SK-N-SH (cell line): ENCODE measurements at regions not wholly inside any gene's neighbourhood (a gene's known extent, or its start where the extent isn't known, plus 50 kb on each side); places are given as distances from the start of the nearest gene placed in this dataset.

Experiments used
- CTCF ChIA-PET: fragments of 300-600, 350-600 bp; formaldehyde crosslinking; extraction: SDS; loops from one replicate; lab custom pipeline; 2021; lab: Yijun Ruan, JAX
- POLR2A ChIA-PET: fragments of 350-600 bp; sonication (Branson Sonifier 250); formaldehyde crosslinking; extraction: SDS; loops from one replicate; lab custom pipeline; 2020; ENCODE audit warnings: antibody characterized with exemption, inconsistent platforms; lab: Yijun Ruan, JAX
- DNase-seq: peaks from one replicate; pipeline ENCODE4 v3.0.0; 2012
- H2AFZ ChIP-seq: fragments of 200-600 bp; sonication (generic); 2 replicates; pipeline ENCODE4 v1.8.1; 2016; ENCODE audit warnings: antibody characterized with exemption, mild to moderate bottlenecking, low read depth
- H3F3A ChIP-seq: fragments of 200-600 bp; sonication (generic); replicated peaks from 2 replicates; pipeline ENCODE3; 2016; ENCODE audit warnings: antibody characterized with exemption, mild to moderate bottlenecking; ENCODE audit not compliant: insufficient read depth
- H3K27ac ChIP-seq, 2 experiments: fragments of 200-500 bp in 1 of 2; fragments of 200-600 bp in 1 of 2; sonication (Bioruptor generic) in 1 of 2; sonication (generic), shearing (Covaris generic) in 1 of 2; 2 replicates each; pipeline versions ENCODE4 v1.5.1 to v1.6.1; 2014 to 2016; ENCODE audit warnings: low read depth in 2 of 2, inconsistent platforms in 1 of 2, low read length in 1 of 2, mild to moderate bottlenecking in 1 of 2, mixed read lengths in 1 of 2
- H3K27me3 ChIP-seq: fragments of 200-600 bp; sonication (generic), shearing (Covaris generic); 2 replicates; pipeline ENCODE4 v1.6.1; 2016; ENCODE audit warnings: mixed run types; ENCODE audit not compliant: insufficient read depth
- H3K36me3 ChIP-seq, 2 experiments: fragments of 200-500 bp in 1 of 2; fragments of 200-600 bp in 1 of 2; sonication (Bioruptor generic) in 1 of 2; sonication (generic) in 1 of 2; replicated peaks in 1 of 2; 2 replicates each; pipeline versions ENCODE3 to v1.5.1; 2014 to 2016; ENCODE audit warnings: low read length in 1 of 2, mild to moderate bottlenecking in 1 of 2; ENCODE audit not compliant: insufficient read depth in 2 of 2, control insufficient read depth in 1 of 2
- H3K4me1 ChIP-seq, 2 experiments: fragments of 200-500 bp in 1 of 2; fragments of 200-600 bp in 1 of 2; sonication (Bioruptor generic) in 1 of 2; sonication (generic), shearing (Covaris generic) in 1 of 2; 2 replicates each; pipeline versions ENCODE4 v1.5.1 to v1.6.1; 2014 to 2016; ENCODE audit warnings: low read depth in 1 of 2, low read length in 1 of 2, mixed run types in 1 of 2; ENCODE audit not compliant: insufficient read depth in 2 of 2, control insufficient read depth in 1 of 2
- H3K4me2 ChIP-seq: fragments of 200-600 bp; sonication (generic), shearing (Covaris generic); 2 replicates; pipeline ENCODE4 v1.6.1; 2017; ENCODE audit warnings: mixed run types
- H3K4me3 ChIP-seq, 2 experiments: fragments of 200-500 bp in 1 of 2; fragments of 200-600 bp in 1 of 2; sonication (Bioruptor generic) in 1 of 2; sonication (generic), shearing (Covaris generic) in 1 of 2; 2 replicates each; pipeline versions ENCODE4 v1.5.1 to v1.8.1; 2014 to 2016; ENCODE audit warnings: low read depth in 2 of 2, inconsistent platforms in 1 of 2, low read length in 1 of 2, mild to moderate bottlenecking in 1 of 2, mixed read lengths in 1 of 2, moderate library complexity in 1 of 2
- H3K79me2 ChIP-seq: fragments of 200-600 bp; sonication (generic); 2 replicates; pipeline ENCODE4 v1.8.1; 2017; ENCODE audit warnings: mild to moderate bottlenecking; ENCODE audit not compliant: insufficient read depth
- H3K9ac ChIP-seq: fragments of 200-600 bp; sonication (generic); 2 replicates; pipeline ENCODE4 v1.6.1; 2017; ENCODE audit warnings: mixed run types
- H3K9me2 ChIP-seq: fragments of 200-600 bp; sonication (generic); 2 replicates; pipeline ENCODE4 v1.6.1; 2017; ENCODE audit warnings: mixed run types
- H3K9me3 ChIP-seq: fragments of 200-600 bp; sonication (generic); 2 replicates; pipeline ENCODE4 v1.6.1; 2017; ENCODE audit warnings: mixed run types, mild to moderate bottlenecking, moderate library complexity
- H4K20me1 ChIP-seq: fragments of 200-600 bp; sonication (generic); 2 replicates; pipeline ENCODE4 v1.6.1; 2017; ENCODE audit warnings: mild to moderate bottlenecking, mixed run types; ENCODE audit not compliant: insufficient read depth
- CHD2 ChIP-seq: fragments of 150-350 bp; IDR thresholded peaks from 2 replicates; pipeline ENCODE4 v1.6.1; 2018; ENCODE audit warnings: low read length; ENCODE audit not compliant: partially characterized antibody
- ELF1 ChIP-seq: IDR thresholded peaks from 2 replicates; pipeline ENCODE4 v1.4.0; 2012
- EP300 ChIP-seq, 2 experiments: IDR thresholded peaks; 2 replicates each; pipeline versions ENCODE4 v1.4.0 to v1.6.1; 2012; ENCODE audit warnings: borderline replicate concordance in 1 of 2, low read depth in 1 of 2, low read length in 1 of 2
- EZH2phosphoT487 ChIP-seq: fragments of 200-600 bp; sonication (generic); IDR thresholded peaks from 2 replicates; pipeline ENCODE4 v1.6.1; 2017; ENCODE audit warnings: low read depth, mixed run types, mild to moderate bottlenecking, antibody characterized with exemption, moderate library complexity, borderline replicate concordance
- FOSL2 ChIP-seq: IDR thresholded peaks from 2 replicates; pipeline ENCODE4 v1.4.0; 2012; ENCODE audit warnings: low read depth, mild to moderate bottlenecking, moderate library complexity, borderline replicate concordance
- FOXJ3 ChIP-seq: sonication (generic); formaldehyde crosslinking; IDR thresholded peaks from 2 replicates; pipeline ENCODE4 v1.5.1; 2020; ENCODE audit warnings: mild to moderate bottlenecking, missing genetic modification reagents
- FOXM1 ChIP-seq: IDR thresholded peaks from 2 replicates; pipeline ENCODE4 v1.4.0; 2012; ENCODE audit warnings: low read depth, mild to moderate bottlenecking
- GABPA ChIP-seq: IDR thresholded peaks from 2 replicates; pipeline ENCODE4 v1.4.0; 2012; ENCODE audit warnings: low read depth, mild to moderate bottlenecking
- GATA2 ChIP-seq: sonication (generic); formaldehyde crosslinking; IDR thresholded peaks from 2 replicates; pipeline ENCODE4 v1.5.0; 2020; ENCODE audit warnings: mild to moderate bottlenecking, missing genetic modification reagents
- IRF3 ChIP-seq: fragments of 150-350 bp; IDR thresholded peaks from 2 replicates; pipeline ENCODE4 v1.6.1; 2016; ENCODE audit warnings: mild to moderate bottlenecking, low read depth, low read length
- JUND ChIP-seq: IDR thresholded peaks from 2 replicates; pipeline ENCODE4 v1.4.0; 2012
- MAX ChIP-seq: IDR thresholded peaks from 2 replicates; pipeline ENCODE4 v1.4.0; 2012; ENCODE audit warnings: low read depth
- MEF2A ChIP-seq: IDR thresholded peaks from 2 replicates; pipeline ENCODE4 v1.4.0; 2012; ENCODE audit warnings: low read depth, borderline replicate concordance
- MXI1 ChIP-seq: IDR thresholded peaks from 2 replicates; pipeline ENCODE4 v1.6.1; 2012; ENCODE audit warnings: mild to moderate bottlenecking, low read depth, low read length, improper control_type of control experiment
- NFIC ChIP-seq: IDR thresholded peaks from 2 replicates; pipeline ENCODE4 v1.4.0; 2012; ENCODE audit warnings: borderline replicate concordance
- POLR2AphosphoS5 ChIP-seq: IDR thresholded peaks from 2 replicates; pipeline ENCODE4 v1.6.1; 2012; ENCODE audit warnings: low read depth, low read length
- RAD21 ChIP-seq: IDR thresholded peaks from 2 replicates; pipeline ENCODE4 v1.6.1; 2012; ENCODE audit warnings: mild to moderate bottlenecking, low read length
- RCOR1 ChIP-seq: fragments of 150-350 bp; IDR thresholded peaks from 2 replicates; pipeline ENCODE4 v1.6.1; 2017; ENCODE audit warnings: antibody characterized with exemption, low read length
- RFX5 ChIP-seq: IDR thresholded peaks from 2 replicates; pipeline ENCODE4 v1.6.1; 2012; ENCODE audit warnings: mild to moderate bottlenecking, improper control_type of control experiment, low read length
- RXRA ChIP-seq: IDR thresholded peaks from 2 replicates; pipeline ENCODE4 v1.4.0; 2012; ENCODE audit warnings: low read depth, mild to moderate bottlenecking, borderline replicate concordance
- SIN3A ChIP-seq: IDR thresholded peaks from 2 replicates; pipeline ENCODE4 v1.6.1; 2012; ENCODE audit warnings: low read depth, mild to moderate bottlenecking, low read length, moderate library complexity, borderline replicate concordance
- TAF1 ChIP-seq: IDR thresholded peaks from 2 replicates; pipeline ENCODE4 v1.6.1; 2012; ENCODE audit warnings: low read depth, mild to moderate bottlenecking, low read length, moderate library complexity, borderline replicate concordance
- WGBS: methylation state at CpG from one replicate; pipeline ENCODE4 v1.1.6; 2017; ENCODE audit warnings: low lambda C conversion rate; 5-methylcytosine and 5-hydroxymethylcytosine counted together
- TF ChIP-seq, protein P1 (sequence below): IDR thresholded peaks from 2 replicates; pipeline ENCODE4 v1.4.0; 2012; ENCODE audit warnings: low read depth, borderline replicate concordance
- TF ChIP-seq, protein P2 (sequence below): fragments of 150-350 bp; IDR thresholded peaks from 2 replicates; pipeline ENCODE4 v1.6.1; 2017; ENCODE audit warnings: antibody characterized with exemption, low read length, low read depth, borderline replicate concordance
- TF ChIP-seq, protein P3 (sequence below): IDR thresholded peaks from 2 replicates; pipeline ENCODE4 v1.4.0; 2012; ENCODE audit warnings: low read depth, borderline replicate concordance

DNA sequence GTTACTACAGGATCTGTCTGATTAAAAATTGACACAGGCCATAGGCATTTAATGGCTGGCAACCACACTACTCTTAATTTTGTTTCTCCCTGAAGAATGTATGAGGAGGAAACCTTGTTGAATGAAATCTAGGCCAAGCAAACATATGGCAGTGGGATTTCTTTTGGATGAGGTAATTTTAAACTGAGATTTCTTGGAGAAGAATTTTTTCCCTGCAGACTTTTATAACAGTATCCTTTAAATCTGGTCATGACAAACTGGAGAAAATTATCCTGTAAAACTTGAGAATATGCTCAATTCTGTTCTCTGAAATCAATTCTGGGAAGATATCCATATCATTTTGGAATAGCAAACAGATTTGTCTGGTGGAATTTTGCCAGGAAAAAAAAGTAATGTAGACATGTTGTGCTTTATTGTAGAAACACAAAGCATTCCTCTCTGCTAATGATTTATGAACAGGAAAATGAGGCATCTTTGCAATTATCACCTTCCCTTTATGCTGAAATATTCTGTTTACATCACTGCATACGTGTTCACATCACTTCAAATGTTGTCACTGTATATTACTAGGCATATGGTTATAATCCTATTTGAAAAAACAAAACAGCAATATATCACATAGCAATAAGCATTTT is 108.3 kb upstream of the ARSJ start:
- Histone ChIP-seq H3K4me2 (peak overlapping the region; percentile 45; the same call in 1 of the 2 replicates), H2AFZ (peak overlapping the region; percentile 37; the same call in 1 of the 2 replicates), H3K4me3 (no peak overlapping the region), H3K27me3 (no peaks in the 10 kb centered on the region), H3K9me3 (peaks cover 7% of the 10 kb centered on the region; the same call in 1 of the 2 replicates), H3K79me2 (no peaks in the 10 kb centered on the region), H3F3A (peaks cover 28% of the 10 kb centered on the region), H3K9ac (peak overlapping the region; percentile 49; the same call in 1 of the 2 replicates), H4K20me1 (no peaks in the 10 kb centered on the region), H3K36me3 (no peaks in the 10 kb centered on the region), H3K4me1 (peaks cover 0 to 35% of the 10 kb centered on the region in 2 experiments), H3K27ac (peak overlapping the region; percentile 61 to 88; a peak in 3 of 4 replicates), H3K9me2 (no peaks in the 10 kb centered on the region)
- ChIA-PET POLR2A (no interaction called here), CTCF (no interaction called here)
- no peak for DNase-seq
- 32% methylated on average over 1 of the region's 1 CpG for WGBS
- TF ChIP-seq RAD21 (no peak), EZH2phosphoT487 (no peak), ELF1 (no peak), MXI1 (no peak), GABPA (no peak), GATA2 (CRISPR knock-in tag) (no peak), FOSL2 (peak; percentile 43; the same call in 1 of the 2 replicates), IRF3 (no peak), MAX (no peak), JUND (peak; percentile 51; the same call in 1 of the 2 replicates), POLR2AphosphoS5 (peak; percentile 26; the same call in 1 of the 2 replicates), SIN3A (no peak), RFX5 (no peak), FOXJ3 (CRISPR knock-in tag) (no peak), MEF2A (0 out of 2 replicates have a peak, but pooled peaks have one; percentile 9), FOXM1 (peak; percentile 23; the same call in 1 of the 2 replicates), TAF1 (no peak), NFIC (peak; percentile 81), RCOR1 (no peak), EP300 (IDR thresholded peaks at IDR 0.05; ENCODE audit: borderline replicate concordance in 1 of 2, low read depth in 1 of 2, low read length in 1 of 2) (peak in 1 of 2 experiments; percentile 59; a peak in 1 of 4 replicates), RXRA (no peak; the same call in 1 of the 2 replicates), CHD2 (no peak)
- TF ChIP-seq, protein P1, sequence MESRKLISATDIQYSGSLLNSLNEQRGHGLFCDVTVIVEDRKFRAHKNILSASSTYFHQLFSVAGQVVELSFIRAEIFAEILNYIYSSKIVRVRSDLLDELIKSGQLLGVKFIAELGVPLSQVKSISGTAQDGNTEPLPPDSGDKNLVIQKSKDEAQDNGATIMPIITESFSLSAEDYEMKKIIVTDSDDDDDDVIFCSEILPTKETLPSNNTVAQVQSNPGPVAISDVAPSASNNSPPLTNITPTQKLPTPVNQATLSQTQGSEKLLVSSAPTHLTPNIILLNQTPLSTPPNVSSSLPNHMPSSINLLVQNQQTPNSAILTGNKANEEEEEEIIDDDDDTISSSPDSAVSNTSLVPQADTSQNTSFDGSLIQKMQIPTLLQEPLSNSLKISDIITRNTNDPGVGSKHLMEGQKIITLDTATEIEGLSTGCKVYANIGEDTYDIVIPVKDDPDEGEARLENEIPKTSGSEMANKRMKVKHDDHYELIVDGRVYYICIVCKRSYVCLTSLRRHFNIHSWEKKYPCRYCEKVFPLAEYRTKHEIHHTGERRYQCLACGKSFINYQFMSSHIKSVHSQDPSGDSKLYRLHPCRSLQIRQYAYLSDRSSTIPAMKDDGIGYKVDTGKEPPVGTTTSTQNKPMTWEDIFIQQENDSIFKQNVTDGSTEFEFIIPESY = no peak
- TF ChIP-seq, protein P2, sequence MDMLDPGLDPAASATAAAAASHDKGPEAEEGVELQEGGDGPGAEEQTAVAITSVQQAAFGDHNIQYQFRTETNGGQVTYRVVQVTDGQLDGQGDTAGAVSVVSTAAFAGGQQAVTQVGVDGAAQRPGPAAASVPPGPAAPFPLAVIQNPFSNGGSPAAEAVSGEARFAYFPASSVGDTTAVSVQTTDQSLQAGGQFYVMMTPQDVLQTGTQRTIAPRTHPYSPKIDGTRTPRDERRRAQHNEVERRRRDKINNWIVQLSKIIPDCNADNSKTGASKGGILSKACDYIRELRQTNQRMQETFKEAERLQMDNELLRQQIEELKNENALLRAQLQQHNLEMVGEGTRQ = no peak
- TF ChIP-seq, protein P3, sequence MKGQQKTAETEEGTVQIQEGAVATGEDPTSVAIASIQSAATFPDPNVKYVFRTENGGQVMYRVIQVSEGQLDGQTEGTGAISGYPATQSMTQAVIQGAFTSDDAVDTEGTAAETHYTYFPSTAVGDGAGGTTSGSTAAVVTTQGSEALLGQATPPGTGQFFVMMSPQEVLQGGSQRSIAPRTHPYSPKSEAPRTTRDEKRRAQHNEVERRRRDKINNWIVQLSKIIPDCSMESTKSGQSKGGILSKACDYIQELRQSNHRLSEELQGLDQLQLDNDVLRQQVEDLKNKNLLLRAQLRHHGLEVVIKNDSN = no peak
